ENCODE measurements at regions not wholly inside any gene's neighbourhood (a gene's known extent, or its start where the extent isn't known, plus 50 kb on each side); places are given as distances from the start of the nearest gene placed in this dataset.

- TF ChIP-seq CTCF (IDR thresholded peaks at IDR 0.05; ENCODE audit: low read depth, low read length) = no peak
- H3K4me3 ChIP-seq (ENCODE audit: low read depth, low read length) = no peak overlapping the region
- no peaks in the 10 kb centered on the region for H3K4me1 ChIP-seq
- DNase-seq = no peak
- no peaks in the 10 kb centered on the region for H3K27me3 ChIP-seq
- H3K9me3 ChIP-seq = no peaks in the 10 kb centered on the region; the same call in 1 of the 2 replicates
- H3K36me3 ChIP-seq = no peaks in the 10 kb centered on the region
These were observed 551.7 kb upstream of the INTU start for GRCh38 chr4:127081041-127081440.

GRCh38 chr4:127082986-127083385 is 549.8 kb upstream of the INTU start:
- peaks cover 3% of the 10 kb centered on the region; the same call in 1 of the 2 replicates for H3K9me3 ChIP-seq

GRCh38 chr4:127084666-127085065 is 548.1 kb upstream of the INTU start:
- Histone ChIP-seq H3K4me1 (no peaks in the 10 kb centered on the region), H3K36me3 (no peaks in the 10 kb centered on the region), H3K9me3 (peaks cover 3% of the 10 kb centered on the region; the same call in 1 of the 2 replicates), H3K4me3 (ENCODE audit: low read depth, low read length) (no peak overlapping the region), H3K27me3 (no peaks in the 10 kb centered on the region)
- DNase-seq = no peak
- no peak for TF ChIP-seq CTCF (IDR thresholded peaks at IDR 0.05; ENCODE audit: low read depth, low read length)

More at GRCh38 chr4:127082986-127083385, 549.8 kb upstream of the INTU start:
- Histone ChIP-seq H3K4me1 (no peaks in the 10 kb centered on the region), H3K36me3 (no peaks in the 10 kb centered on the region), H3K4me3 (ENCODE audit: low read depth, low read length) (no peak overlapping the region), H3K27me3 (no peaks in the 10 kb centered on the region)
- no peak for TF ChIP-seq CTCF (IDR thresholded peaks at IDR 0.05; ENCODE audit: low read depth, low read length)
- no peak for DNase-seq

GRCh38 chr4:127097061-127097460 is 535.7 kb upstream of the INTU start:
- no peaks in the 10 kb centered on the region for H3K9me3 ChIP-seq
- H3K36me3 ChIP-seq = no peaks in the 10 kb centered on the region
- no peaks in the 10 kb centered on the region for H3K4me1 ChIP-seq
- DNase-seq = no peak
- TF ChIP-seq CTCF (IDR thresholded peaks at IDR 0.05; ENCODE audit: low read depth, low read length) = no peak
- no peak overlapping the region for H3K4me3 ChIP-seq (ENCODE audit: low read depth, low read length)
- no peaks in the 10 kb centered on the region for H3K27me3 ChIP-seq

GRCh38 chr4:127102361-127102760 is 530.4 kb upstream of the INTU start:
- H3K36me3 ChIP-seq = no peaks in the 10 kb centered on the region
- no peaks in the 10 kb centered on the region for H3K4me1 ChIP-seq
- TF ChIP-seq CTCF (IDR thresholded peaks at IDR 0.05; ENCODE audit: low read depth, low read length) = no peak
- H3K4me3 ChIP-seq (ENCODE audit: low read depth, low read length) = no peak overlapping the region
- no peaks in the 10 kb centered on the region for H3K27me3 ChIP-seq
- DNase-seq = no peak
- no peaks in the 10 kb centered on the region; the same call in 1 of the 2 replicates for H3K9me3 ChIP-seq

GRCh38 chr4:127103681-127104115 is 529.1 kb upstream of the INTU start:
- H3K4me1 ChIP-seq = no peaks in the 10 kb centered on the region
- DNase-seq = no peak
- H3K4me3 ChIP-seq (ENCODE audit: low read depth, low read length) = no peak overlapping the region
- H3K9me3 ChIP-seq = no peaks in the 10 kb centered on the region; the same call in 1 of the 2 replicates
- H3K27me3 ChIP-seq = no peaks in the 10 kb centered on the region
- H3K36me3 ChIP-seq = no peaks in the 10 kb centered on the region
- no peak for TF ChIP-seq CTCF (IDR thresholded peaks at IDR 0.05; ENCODE audit: low read depth, low read length)

Measured in BE2C (cell line).